ENCODE measurements at regions not wholly inside any gene's neighbourhood (a gene's known extent, or its start where the extent isn't known, plus 50 kb on each side); places are given as distances from the start of the nearest gene placed in this dataset.

DNA sequence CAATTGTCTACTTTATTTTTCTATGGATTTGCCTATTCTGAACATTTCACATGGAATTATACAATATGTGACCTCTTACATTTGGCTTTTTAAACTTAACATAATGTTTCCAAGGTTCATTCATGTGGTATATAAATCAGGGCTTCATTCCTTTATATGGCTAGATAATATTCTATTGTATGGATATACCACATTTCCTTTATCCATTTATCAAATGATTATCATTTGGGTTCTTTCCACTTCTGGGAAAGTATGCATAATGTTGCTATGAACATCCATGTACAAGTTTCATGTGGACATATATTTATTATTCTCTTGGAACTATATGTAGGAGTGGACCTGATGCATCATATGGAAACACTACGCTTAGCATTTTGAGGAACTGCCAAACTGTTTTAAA lies 99.7 kb upstream of the NCKAP5 start:
- no peak for DNase-seq

DNA sequence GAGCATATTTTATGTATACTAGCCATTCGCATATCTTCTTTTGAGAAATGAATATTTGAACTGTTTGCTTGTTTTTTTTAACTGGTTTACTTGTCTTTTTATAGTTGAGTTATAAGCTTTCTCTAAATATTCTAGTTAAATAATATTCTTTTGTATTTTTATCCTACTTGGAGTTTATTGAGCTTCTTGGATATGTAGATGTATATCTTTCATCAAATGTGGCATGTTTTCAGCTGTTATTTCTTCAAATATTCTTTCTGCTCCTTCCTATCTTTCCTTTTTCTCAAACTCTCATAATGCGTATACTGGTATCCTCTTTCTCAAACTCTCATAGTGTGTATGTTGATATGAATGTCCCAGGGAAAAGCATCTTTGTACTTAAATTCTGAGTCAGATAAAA lies 100.3 kb upstream of the NCKAP5 start:
- DNase-seq: no peak

DNA sequence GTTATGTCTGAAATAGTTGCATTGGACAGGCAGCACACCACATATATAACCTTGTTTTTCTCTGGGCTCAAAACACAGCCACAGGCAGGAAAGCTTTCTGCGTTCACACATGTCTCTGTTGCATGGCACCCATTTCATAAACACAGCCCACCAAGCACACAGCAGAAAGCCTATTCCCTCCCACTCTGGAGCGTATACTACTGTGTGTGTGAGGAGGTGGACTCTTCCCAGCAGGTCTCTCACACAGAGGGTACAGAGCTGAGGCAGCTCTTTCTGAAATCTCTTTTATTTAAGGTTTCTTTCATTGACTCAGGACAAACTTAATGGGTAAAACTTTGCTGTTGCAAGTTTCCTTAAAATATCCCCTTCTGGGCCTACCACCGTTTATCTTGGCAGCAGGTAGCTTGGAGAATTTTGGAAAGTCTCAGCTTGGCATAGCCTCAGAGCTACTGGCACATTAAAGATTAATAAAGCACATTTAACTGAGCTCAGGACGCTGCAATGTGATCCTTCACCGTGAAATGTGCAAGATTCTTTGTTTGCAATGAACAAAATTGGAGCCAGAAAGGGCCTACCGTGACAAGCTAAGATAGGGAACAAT lies 105.1 kb upstream of the NCKAP5 start:
- DNase-seq: no peak

DNA sequence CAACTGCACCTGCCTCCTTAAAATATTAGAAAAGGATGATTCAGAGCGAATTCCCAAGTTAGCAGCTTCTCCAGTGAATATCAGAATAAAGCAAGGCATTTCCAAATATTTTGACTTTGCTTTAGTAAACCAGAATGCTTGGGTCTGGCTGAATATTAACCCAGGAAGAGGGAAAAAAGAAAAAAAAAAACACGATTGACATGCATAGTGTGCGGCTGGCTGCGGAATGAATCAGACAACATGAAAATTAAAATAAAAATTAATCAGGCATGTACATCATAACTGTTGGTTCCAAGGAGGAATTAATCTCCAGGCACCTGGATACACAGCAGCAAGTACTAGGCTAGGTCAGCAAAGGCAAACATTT lies 105.8 kb upstream of the NCKAP5 start:
- no peak for DNase-seq

DNA sequence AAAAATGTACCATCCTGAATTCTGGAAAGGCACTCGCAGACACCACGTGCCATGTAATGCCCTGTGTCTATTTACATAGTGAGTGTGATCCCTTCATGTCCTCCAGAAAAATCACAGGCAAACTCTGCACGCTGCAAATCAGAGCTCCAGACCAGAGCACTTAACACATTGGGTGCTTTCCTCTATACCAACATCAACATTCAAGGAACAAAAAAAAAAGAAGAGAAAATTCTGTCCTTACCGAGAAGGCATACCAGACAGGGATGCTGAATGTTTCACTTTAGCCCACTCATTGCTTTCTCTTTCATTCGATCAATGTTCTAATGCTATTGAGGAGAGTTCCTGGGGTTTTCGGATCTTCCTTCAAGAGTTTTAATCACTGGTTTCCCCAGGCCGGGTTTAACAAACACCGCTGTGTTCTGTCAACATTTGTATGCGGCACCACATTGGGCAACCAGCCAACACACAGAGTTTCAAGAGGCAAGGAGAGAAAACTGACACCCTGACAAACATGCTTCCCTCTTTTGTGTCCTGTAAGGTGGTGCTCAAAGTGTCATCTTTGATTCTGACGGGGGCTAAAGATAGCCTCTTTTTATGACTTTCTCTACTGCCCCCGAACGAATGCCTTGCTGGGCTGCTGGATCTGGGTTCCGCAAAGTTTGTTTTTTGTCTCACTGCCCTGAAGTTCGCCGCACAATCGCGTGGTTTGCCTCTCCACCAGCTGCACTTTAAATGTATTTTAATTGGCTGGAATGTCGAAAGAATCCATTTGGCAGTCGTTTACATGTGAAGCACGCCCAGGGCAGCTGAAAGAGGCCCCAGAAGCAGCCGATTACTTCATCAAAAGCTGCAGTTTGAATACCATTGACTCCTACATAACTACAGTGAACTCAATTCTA lies 106.4 kb upstream of the NCKAP5 start:
- DNase-seq: peak; percentile 46

DNA sequence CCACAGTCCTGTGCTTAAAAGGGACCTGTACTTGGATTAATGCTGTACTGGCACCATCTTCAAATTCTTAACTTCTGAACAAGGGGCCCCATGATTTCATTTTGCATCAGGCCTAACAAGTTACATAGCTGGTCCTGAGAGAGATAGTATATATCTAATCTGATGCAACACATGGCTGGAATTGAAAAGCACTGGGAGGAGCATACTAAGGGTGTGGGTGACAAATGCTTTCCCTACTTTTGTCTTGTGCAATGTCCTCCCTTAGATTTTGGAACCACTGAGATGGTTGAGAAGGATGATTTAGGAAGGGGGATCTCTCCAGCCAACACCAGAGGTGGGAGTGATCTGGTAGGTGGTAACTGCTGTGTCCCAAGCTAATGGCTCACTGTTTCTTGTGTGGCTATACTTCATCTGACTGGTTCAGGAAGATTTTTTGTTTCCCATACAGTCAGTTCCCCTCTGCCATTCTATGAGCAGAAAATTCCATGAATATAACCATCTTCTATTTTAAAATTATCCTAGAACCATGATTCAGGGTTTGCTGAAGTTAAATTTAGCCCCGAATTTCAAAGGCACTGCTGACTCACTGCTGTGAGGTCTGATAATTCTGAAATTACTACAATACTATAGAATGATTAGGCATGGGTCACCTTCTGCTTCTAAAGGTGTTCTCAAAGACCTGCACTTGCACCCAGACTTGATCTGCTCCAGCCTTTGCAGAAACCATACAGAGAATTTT lies 108.3 kb upstream of the NCKAP5 start:
- no peak for DNase-seq

DNA sequence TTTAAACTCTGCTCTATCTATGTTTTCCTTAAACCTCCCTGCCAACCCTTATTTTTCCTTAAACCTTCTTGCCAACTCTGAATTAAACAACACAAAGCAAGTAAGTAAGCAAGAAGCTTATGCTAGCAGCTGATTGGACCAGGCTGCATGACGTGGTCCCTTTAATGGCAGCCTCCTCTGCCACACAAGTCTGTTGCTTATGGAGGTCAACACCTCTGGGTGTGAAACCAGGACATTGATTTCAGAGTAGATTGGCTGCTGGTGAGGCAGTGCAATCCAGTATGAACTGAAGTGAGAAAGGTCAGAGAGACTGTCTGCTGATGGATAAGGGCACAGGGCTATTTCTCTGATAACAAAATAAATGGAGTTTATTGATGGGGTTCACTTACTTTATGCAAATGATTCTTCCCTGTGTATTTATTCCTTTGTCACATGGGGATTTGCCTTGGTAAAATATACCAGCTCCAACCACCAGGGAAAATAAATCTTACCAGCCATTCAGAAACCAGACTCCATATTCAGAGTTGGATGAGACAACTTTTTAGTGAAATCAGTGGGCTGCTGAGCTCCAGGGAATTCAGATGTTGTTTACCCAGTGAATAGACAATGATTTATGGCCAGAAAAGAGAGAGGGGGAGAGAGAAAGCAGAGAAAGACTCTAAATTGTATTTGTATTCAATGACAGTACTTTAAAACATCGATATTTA lies 112.2 kb upstream of the NCKAP5 start:
- no peak for DNase-seq

DNA sequence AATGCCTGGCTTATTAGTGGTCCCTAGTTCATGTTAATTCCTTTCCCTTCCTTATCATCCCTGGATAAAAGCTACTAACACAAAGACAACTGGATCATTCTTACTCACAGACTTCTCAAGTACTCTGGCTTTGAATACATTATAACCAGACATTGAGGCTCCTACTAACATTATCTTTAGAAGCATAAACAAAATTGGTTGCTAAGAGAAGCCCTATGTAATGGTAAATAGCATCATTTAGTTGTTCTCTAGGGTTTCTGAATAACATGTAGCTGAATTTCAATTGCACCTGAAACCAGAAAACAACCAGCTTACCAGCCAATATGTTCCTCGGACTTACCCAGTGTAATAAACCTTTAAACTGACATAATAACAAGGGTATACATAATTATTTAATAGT lies 114.1 kb upstream of the NCKAP5 start:
- no peak for DNase-seq

DNA sequence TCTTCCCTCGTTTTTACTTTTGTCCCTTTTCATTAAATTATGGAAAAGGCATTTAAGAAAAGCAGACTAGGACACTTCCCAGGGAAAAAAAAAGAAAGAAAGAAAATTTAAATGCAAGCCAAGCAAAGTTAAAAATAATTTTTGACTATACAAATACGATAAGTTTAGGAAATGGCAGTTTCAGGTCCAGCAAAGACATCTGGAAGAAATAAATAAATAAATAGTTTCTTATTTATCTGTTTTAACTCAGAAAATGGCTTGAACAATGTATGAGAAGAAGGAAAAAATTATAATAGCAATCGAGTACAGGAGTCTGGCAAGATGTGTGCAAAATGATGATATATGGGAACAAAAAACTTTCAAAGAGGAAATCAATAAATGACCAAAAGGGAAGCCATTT lies 114.6 kb upstream of the NCKAP5 start:
- DNase-seq: no peak

DNA sequence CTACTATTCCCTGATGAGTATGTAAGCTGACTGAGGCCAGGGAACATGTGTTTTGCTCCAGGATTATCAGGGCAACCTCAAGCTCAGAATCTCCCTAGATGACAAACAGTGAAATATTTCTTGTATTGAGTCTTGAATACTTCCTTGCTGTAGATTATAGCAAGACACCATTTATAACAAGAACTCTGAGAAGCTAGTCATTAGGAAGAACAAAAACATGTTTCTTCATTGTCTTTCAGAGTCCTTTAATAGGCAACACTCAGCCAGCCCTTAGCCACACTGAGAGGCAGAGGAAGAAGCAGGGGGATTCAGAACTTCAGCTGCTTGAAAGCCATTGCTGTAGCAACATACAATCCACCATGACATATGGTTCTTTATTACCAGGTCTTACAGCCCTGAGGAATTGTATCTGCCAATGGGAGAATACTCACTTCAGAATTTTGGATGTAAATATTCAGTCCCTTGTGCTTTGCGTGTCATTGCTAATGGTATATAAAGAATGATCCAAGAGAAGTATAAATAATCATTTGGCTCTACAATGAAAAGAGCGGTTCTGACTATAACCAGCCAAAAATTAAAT lies 117.5 kb upstream of the NCKAP5 start:
- DNase-seq: no peak

DNA sequence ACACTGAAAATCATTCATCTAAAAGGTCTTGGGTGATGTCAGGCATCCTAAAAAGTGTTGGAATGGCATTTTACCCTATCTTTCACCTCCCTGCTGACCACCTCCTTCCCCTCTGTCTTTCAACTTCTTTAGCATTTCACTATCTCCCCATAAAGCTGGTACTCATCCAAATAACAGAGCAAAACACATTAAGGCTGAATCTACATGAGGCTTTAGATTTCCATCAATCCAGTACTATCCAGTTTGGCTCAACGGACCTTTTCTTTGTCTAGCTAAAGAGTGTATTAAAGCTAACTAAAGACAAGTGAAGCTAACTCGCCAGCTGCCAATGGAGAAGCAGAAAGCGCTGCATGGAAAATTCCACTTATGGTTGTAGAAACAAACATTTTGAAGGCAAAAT lies 122.5 kb upstream of the NCKAP5 start:
- DNase-seq: no peak

DNA sequence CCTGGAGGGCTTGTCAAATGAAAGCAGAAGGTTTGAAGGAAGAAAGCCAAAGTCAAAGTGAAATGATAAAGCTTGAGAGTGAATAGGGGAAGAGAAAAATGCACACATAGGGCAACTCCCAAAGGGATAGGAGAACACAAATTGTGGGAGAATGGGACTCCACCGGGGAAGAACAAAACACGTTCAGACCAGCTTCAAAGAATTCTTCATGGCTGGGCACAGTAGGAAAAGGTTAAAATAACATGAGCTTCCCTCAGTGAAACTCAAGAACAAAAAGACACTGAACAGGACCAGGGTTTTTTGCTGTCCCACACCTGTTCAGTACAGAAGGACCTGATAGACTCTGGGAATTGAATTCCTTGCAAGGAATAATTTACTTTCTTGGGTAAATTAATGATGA lies 123.1 kb upstream of the NCKAP5 start:
- DNase-seq: no peak

DNA sequence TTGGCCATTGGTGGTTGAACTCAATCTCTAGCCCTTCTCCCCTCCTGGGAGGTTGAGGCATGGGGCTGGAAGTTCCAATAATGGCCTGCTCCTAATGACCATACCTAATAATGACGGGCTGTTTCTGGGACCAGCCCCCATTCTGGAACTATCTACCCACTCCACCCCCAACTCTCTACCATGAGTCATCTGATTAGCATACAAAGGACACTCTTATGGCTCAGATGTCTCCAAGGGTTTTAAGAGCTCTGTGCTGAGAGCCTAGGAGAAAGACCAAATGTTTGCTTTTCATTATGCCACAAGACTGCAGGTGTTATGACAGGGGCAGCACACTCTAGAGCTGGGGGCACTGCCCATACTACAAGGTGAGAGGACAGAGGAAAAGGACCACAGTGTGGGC lies 137.0 kb upstream of the NCKAP5 start:
- DNase-seq: no peak

DNA sequence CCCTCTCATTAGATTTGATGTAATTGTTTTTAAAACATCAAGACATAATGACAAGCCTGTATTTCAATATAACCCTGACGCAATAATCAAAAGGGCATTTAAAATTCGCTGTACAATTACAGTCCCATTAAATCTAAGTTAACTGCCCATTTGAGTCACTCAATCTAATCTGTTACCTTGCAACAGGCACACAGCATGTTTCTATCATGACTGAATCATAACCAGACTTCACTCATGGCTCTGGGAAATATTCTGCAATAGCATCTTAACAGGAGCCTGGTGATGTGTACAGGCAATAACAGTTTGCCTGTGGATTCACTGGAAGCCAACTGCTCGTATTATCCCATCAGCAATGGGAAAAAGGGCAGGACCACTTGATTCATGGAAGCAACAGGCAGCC lies 142.3 kb upstream of the NCKAP5 start:
- no peak for DNase-seq

DNA sequence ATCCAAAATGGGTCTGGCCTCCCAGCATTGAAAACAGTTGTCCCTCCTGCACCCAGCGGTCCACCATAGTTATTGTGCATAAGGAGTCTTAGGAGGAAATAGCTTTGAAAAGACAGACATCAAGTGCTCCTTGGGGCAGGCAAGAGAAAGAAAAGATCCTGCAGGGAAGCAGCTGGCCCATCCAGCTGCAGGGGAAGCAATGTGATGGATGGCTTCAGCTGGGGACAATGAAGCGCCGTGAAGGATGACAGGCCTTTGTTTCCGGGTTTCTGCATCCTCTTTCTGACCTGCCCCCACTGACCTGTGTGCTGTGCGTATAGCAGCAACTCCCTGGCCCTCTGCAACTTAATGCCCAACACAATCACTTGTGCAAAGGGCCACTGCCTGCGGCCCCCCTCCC lies 142.9 kb upstream of the NCKAP5 start:
- DNase-seq: no peak

DNA sequence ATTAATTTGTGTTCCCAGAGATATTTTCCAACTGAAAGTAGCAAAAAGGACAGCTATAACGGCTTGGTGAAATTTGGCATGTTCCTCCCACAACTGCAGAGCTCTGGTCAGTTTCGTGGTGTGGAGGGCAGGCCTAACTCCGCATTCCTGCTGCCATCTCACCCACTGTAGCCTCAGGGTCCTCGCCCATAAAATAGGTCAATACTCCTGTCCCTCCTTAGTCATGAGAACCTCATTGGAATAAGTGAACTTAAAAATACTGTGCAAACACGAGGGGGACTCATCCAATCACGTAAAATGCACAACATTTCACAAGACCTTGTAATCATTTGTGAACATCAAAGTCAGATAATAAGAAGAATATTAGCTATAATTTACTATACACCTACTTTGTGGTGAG lies 143.5 kb upstream of the NCKAP5 start:
- DNase-seq: no peak

DNA sequence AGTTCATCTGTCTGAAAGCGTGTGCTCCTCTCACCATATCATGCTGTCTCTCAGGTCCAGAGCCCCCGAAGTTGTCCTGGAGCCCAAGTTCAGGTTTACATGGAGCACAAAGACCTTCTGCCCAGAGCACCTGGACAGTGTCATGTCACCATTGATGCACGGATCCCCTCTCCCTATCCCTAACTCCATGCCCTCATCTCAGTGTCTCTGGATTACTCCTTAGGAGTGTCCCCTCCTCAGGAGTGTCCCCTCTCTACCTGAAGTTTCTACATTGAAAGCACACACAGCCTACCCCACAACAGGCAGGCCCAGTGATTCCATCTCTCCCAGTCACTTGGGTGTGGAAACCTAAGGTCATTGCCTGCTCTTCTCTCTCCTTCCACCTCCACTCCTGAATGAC lies 144.1 kb upstream of the NCKAP5 start:
- DNase-seq: no peak

DNA sequence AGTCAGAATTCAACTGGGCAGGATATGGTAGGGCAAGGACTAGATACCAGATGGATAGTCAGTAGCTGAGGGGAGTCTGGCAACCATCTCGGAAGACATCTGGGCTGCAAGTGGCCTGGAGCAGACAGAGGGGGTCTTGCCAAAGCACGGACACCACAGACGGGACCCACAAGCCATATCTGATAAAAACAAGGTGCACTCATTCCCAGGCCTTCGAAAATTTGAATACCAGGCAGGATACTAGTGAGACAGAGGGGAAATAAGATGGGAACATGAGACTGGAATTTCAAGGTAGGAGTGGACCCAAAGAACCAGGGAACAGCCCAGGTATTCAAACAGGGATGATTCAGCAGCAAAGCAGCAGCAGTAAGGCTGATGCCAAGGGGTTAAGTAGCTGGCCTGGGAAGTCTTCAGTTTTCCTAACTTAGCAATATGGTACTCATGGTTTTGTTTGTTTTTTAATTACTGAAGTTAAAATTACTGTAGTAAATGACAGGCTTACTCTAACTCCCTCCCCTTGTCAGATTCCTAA lies 144.9 kb upstream of the NCKAP5 start:
- no peak for DNase-seq

DNA sequence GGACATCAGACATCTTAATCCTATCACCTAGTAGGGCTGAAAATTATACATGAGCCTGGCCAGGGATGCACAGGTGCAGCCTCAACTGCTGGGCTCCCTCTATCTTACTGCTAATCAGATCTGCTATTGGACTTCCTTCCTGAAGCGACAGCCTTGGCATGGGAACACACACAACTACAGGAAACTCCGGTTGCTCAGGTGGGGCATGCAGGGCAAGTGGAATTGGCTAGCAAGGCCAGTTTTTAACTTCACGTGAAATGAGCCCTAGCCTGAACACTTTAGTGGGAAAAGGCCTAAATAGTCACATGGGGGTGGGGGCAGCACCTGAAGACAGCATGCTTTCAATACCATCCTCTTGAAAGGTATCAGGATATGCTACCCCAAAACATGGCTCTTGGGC lies 147.9 kb upstream of the NCKAP5 start:
- no peak for DNase-seq

DNA sequence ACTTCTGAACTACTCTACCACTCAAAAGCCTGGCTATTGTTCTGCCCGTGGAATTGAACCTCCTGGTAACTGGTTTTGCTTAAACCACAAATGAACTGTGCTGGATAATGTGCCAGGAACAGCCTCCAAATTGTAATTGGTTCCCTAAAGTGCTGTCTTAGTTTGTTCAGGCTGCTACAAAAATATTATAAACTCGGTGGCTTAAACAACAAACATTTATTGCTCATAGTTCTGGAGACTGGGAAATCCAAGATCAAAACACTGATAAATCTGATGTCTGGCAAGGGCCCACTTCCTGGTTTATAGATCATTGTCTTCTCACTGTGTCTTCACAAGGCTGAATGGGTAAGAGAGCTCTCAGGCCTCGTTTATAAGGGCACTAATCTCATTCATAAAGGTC lies 149.2 kb upstream of the NCKAP5 start:
- no peak for DNase-seq

DNA sequence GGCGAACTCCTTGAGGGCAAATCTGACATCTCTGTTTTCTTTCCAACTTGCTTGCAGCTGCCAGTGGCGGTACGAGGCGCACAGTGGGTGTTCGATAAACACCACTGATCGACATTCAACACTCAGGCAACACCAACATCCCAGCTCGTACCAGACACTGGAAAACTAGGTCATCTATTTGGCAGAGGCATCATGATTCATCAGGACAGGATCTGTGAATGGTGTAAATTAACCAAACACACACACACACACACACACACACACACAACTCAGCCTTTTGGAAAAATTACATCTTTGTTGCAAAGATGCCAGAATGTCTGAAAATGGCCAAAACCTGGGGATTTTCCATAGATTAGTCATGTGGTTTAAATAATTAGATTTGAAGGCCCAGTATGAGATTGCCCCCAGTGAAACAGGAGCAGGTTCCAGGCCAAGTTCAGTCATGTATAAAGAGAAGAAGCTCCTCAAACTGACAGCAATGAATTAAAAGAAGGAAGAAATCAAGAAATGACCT lies 150.5 kb upstream of the NCKAP5 start:
- no peak for DNase-seq

DNA sequence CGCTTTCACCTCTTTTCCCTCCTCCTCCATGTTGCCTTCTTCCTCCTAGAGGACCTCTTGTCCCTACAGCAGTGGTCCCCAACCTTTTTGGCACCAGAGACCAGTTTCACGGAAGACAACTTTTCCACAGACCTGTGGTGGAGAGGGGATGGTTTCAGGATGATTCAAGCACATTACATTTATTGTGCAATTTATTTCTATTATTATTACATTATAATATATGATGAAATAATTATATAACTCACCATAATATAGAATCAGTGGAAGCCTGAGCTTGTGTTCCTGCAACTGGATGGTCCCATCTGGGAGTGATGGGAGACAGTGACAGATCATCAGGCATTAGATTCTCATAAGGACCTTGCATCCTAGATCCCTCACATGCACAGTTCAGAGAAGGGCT lies 152.2 kb upstream of the NCKAP5 start:
- DNase-seq: no peak

DNA sequence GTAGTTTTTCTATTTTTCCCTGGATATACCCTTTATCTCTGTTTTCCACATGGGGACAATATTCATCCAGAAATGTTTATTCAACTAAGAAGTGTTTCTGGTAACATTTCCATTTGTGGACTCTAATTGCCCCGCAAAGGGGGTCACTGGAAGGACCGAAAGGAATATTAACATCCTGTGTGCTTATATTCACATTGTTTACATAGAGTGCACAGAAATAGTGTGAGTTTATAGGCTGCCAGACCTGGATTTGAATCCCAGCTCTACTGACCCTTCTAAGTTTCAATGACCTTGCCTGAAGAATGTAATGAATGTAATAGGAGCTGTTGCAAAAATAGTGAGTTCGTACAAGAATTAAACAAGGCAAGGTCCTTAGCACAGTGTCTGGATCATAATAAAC lies 152.9 kb upstream of the NCKAP5 start:
- DNase-seq: no peak

Measured in NCI-H187 treated with DMSO at 0.1 percent for 48 hours (cell line).